ENCODE measurements at regions not wholly inside any gene's neighbourhood (a gene's known extent, or its start where the extent isn't known, plus 50 kb on each side); places are given as distances from the start of the nearest gene placed in this dataset.

- no peaks in the 10 kb centered on the region for H3K4me1 ChIP-seq (ENCODE audit: control insufficient read depth in 4 of 4, insufficient read depth in 4 of 4, low read length in 3 of 4)
- TF ChIP-seq YY1 (IDR thresholded peaks at IDR 0.05) (no peak), CTCF (IDR thresholded peaks at IDR 0.05; ENCODE audit: low read depth, low read length, missing input control) (no peak), HNF4A (conservative IDR thresholded peaks at IDR 0.05) (no peak), SP1 (IDR thresholded peaks at IDR 0.05) (no peak), FOXA2 (IDR thresholded peaks at IDR 0.05) (no peak), TAF1 (conservative IDR thresholded peaks at IDR 0.05) (no peak), GABPA (IDR thresholded peaks at IDR 0.05 in 1 of 2, conservative IDR thresholded peaks at IDR 0.05 in 1 of 2) (no peak), NR2F2 (IDR thresholded peaks at IDR 0.05) (no peak), RXRA (IDR thresholded peaks at IDR 0.05) (no peak), REST (IDR thresholded peaks at IDR 0.05) (no peak), HNF4G (IDR thresholded peaks at IDR 0.05) (no peak), RAD21 (IDR thresholded peaks at IDR 0.05) (no peak)
- no peak overlapping the region for H3K27ac ChIP-seq (ENCODE audit: low read depth in 1 of 2, low read length in 2 of 2)
- H3K27me3 ChIP-seq (ENCODE audit: control insufficient read depth in 4 of 4, insufficient read depth in 4 of 4, low read length in 3 of 4): no peaks in the 10 kb centered on the region
- no peak for DNase-seq (ENCODE audit: low spot score)
- no peaks in the 10 kb centered on the region for H3K9me3 ChIP-seq (ENCODE audit: control insufficient read depth in 4 of 4, low read length in 3 of 4)
- no peak overlapping the region for H3K9ac ChIP-seq (ENCODE audit: low read depth in 1 of 2, low read length in 2 of 2)
- H3K36me3 ChIP-seq (ENCODE audit: control insufficient read depth in 4 of 4, insufficient read depth in 3 of 4, low read depth in 1 of 4, low read length in 3 of 4): no peaks in the 10 kb centered on the region
- H3K4me3 ChIP-seq (ENCODE audit: low read depth in 1 of 3, low read length in 3 of 3): no peak overlapping the region
Measured at GRCh38 chr1:203419558-203419957, 56.0 kb upstream of the PRELP start.

GRCh38 chr1:203420263-203420662 is 55.3 kb upstream of the PRELP start:
- H3K27me3 ChIP-seq (ENCODE audit: control insufficient read depth in 4 of 4, insufficient read depth in 4 of 4, low read length in 3 of 4): no peaks in the 10 kb centered on the region
- no peak overlapping the region for H3K4me3 ChIP-seq (ENCODE audit: low read depth in 1 of 3, low read length in 3 of 3)
- WGBS: 78% methylated on average over 1 of the region's 1 CpG
- H3K9me3 ChIP-seq (ENCODE audit: control insufficient read depth in 4 of 4, low read length in 3 of 4): no peaks in the 10 kb centered on the region
- no peak for DNase-seq (ENCODE audit: low spot score)
- no peak overlapping the region for H3K27ac ChIP-seq (ENCODE audit: low read depth in 1 of 2, low read length in 2 of 2)
- no peaks in the 10 kb centered on the region for H3K4me1 ChIP-seq (ENCODE audit: control insufficient read depth in 4 of 4, insufficient read depth in 4 of 4, low read length in 3 of 4)
- H3K36me3 ChIP-seq (ENCODE audit: control insufficient read depth in 4 of 4, insufficient read depth in 3 of 4, low read depth in 1 of 4, low read length in 3 of 4): no peaks in the 10 kb centered on the region
- no peak overlapping the region for H3K9ac ChIP-seq (ENCODE audit: low read depth in 1 of 2, low read length in 2 of 2)
- TF ChIP-seq FOXA2 (IDR thresholded peaks at IDR 0.05) (no peak), MAX (IDR thresholded peaks at IDR 0.05) (no peak), JUND (IDR thresholded peaks at IDR 0.05) (no peak), RXRA (IDR thresholded peaks at IDR 0.05) (no peak), CTCF (IDR thresholded peaks at IDR 0.05; ENCODE audit: low read depth, low read length, missing input control) (no peak), YY1 (IDR thresholded peaks at IDR 0.05) (no peak), NR2F2 (IDR thresholded peaks at IDR 0.05) (no peak), TAF1 (conservative IDR thresholded peaks at IDR 0.05) (no peak), ZBTB33 (IDR thresholded peaks at IDR 0.05) (no peak), HNF4A (conservative IDR thresholded peaks at IDR 0.05) (no peak), SP1 (IDR thresholded peaks at IDR 0.05) (no peak)

Measured in liver (tissue), 8 donors.